ENCODE measurements at regions not wholly inside any gene's neighbourhood (a gene's known extent, or its start where the extent isn't known, plus 50 kb on each side); places are given as distances from the start of the nearest gene placed in this dataset.

DNA sequence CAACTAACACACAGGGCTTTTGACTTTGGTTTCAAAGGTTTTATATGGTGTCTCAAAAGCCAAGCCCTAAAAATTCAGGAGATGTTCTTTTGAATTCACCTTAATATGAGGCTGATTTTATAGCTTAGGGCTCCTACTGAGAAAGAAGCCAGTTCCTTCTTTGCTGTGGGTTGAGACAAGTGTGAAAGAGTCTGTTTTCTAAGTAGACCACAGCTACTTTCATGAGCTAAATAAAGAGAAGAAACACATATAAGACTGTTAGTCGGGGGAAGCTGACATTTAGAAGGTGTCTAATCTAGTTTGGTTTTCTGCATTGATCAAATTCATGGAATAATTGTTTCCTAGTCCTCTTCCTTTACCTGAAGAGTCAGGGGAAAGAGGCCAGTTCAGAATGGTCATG, 332.1 kb upstream of the CELF2 start:
- DNase-seq = no peak
- TF ChIP-seq, protein P1, sequence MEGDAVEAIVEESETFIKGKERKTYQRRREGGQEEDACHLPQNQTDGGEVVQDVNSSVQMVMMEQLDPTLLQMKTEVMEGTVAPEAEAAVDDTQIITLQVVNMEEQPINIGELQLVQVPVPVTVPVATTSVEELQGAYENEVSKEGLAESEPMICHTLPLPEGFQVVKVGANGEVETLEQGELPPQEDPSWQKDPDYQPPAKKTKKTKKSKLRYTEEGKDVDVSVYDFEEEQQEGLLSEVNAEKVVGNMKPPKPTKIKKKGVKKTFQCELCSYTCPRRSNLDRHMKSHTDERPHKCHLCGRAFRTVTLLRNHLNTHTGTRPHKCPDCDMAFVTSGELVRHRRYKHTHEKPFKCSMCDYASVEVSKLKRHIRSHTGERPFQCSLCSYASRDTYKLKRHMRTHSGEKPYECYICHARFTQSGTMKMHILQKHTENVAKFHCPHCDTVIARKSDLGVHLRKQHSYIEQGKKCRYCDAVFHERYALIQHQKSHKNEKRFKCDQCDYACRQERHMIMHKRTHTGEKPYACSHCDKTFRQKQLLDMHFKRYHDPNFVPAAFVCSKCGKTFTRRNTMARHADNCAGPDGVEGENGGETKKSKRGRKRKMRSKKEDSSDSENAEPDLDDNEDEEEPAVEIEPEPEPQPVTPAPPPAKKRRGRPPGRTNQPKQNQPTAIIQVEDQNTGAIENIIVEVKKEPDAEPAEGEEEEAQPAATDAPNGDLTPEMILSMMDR (IDR thresholded peaks at IDR 0.05) = no peak
- CTCF ChIA-PET = no interaction called here
- intact Hi-C loops (cut with micrococcal nuclease) = no loop called here
- Mint-ChIP-seq H3K9me3 (no peaks in the 10 kb centered on the region), H3K4me3 (no peak overlapping the region), H3K27me3 (peaks cover 9% of the 10 kb centered on the region), H3K27ac (no peak overlapping the region), H3K4me1 (ENCODE audit: low read depth) (no peaks in the 10 kb centered on the region), H3K36me3 (ENCODE audit: low read depth) (no peaks in the 10 kb centered on the region)
- ATAC-seq = no peak
- POLR2A ChIA-PET = no interaction called here

DNA sequence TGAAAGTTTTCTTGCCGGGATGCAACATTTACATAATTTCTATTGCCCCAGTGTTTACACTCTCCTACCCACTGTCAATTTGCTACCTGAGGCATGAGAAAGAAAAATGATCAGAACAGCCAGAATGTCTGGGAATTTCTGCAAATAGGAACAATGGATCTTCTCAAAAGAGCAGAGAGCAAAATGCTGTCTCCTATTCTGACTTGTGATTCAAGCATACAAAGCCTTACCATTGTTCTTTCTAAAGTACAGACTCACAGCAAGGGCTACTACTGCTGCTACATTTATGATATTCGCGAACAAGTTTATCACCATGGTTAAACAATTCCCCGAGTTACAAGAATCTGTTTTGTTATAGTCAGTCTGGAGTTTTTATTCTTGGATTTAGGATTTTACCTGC, 329.9 kb upstream of the CELF2 start:
- TF ChIP-seq, protein P1 (IDR thresholded peaks at IDR 0.05) = no peak
- Mint-ChIP-seq H3K4me3 (no peak overlapping the region), H3K27me3 (peaks cover 9% of the 10 kb centered on the region), H3K4me1 (ENCODE audit: low read depth) (no peaks in the 10 kb centered on the region), H3K9me3 (no peaks in the 10 kb centered on the region), H3K36me3 (ENCODE audit: low read depth) (no peaks in the 10 kb centered on the region), H3K27ac (no peak overlapping the region)
- intact Hi-C loops (cut with micrococcal nuclease) = no loop called here
- ChIA-PET POLR2A (no interaction called here), CTCF (interaction anchor here (1.2 kb wide), 1 partner anchor 11 kb away, joined by 3 read pairs; no protein-coding TSS in a partner anchor)
- DNase-seq = no peak
- no peak for ATAC-seq

DNA sequence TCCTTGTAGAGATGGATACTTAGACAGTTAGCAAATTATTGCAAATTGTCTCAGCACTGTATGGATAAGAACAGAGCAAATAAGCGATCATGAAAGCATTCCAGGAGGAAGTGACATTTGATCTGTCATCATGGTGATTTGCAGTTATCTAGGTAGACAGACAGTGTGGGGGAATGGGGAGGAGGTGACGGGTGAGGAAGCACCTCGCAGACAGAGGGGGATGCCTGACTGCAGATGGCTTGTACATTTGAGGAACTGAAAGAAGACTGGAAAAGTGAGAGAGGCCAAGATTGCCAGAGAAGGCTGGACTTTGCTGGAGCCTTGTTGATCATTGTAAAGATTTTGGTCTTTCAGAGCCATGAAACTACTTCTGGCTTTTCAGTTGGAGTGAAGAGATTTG, 318.2 kb upstream of the CELF2 start:
- DNase-seq (no peak), ATAC-seq (no peak)
- TF ChIP-seq, protein P1 (IDR thresholded peaks at IDR 0.05) = no peak
- POLR2A ChIA-PET = no interaction called here
- Mint-ChIP-seq H3K4me1 (ENCODE audit: low read depth) (no peaks in the 10 kb centered on the region), H3K4me3 (no peak overlapping the region), H3K9me3 (peaks cover 3% of the 10 kb centered on the region), H3K27ac (no peak overlapping the region), H3K36me3 (ENCODE audit: low read depth) (peaks cover 2% of the 10 kb centered on the region), H3K27me3 (peaks cover 14% of the 10 kb centered on the region)
- CTCF ChIA-PET = no interaction called here
- intact Hi-C loops (cut with micrococcal nuclease) = no loop called here

DNA sequence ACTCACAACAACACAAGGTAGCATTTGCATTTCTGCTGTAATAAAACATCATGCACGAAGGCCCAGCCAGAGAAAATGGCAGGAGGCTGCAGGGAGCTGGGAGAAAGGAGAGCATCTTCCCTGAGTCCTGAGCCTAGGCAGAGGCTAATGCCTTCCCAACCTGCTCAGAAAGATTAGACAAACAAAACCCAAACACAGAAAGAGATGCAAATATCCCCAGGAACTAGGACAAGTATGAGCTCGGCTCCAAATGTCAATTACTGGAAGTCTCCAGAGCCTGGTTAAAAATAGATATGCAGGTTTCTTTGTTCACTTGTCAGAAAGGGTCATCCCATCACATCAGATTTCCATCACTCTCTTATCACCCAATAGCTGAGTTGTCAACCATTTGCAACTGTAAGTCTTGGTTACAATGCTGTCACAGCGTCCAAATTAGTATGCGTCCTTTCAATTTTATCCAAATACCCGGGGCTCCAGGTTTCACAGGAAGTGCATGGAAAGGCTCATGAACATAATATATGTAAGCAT, 316.5 kb upstream of the CELF2 start:
- H3K9me3 Mint-ChIP-seq = peaks cover 3% of the 10 kb centered on the region

DNA sequence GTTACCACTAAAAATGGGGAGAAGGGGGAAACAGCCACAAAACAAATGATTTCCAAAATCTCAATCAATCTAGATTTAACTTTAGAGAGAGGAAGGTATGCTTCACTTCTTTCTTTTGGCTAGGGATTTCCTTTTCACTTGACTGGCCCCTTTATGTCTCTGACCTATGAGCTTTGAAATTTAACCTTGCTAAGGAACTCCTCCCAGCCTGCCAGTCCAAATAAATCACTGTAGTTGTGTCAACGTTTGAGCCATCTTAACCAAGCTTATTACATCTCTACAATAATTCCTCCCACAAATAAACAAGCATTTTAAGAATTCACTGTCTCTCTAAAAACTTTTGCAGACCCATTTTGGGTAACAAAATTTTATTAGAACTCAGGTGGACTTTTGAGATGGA, 315.5 kb upstream of the CELF2 start:
- H3K9me3 Mint-ChIP-seq = no peaks in the 10 kb centered on the region
- ATAC-seq (no peak), DNase-seq (no peak)
- TF ChIP-seq, protein P1 (IDR thresholded peaks at IDR 0.05) = no peak
- H3K27ac Mint-ChIP-seq = no peak overlapping the region
- intact Hi-C loops (cut with micrococcal nuclease) = no loop called here
- H3K36me3 Mint-ChIP-seq (ENCODE audit: low read depth) = no peaks in the 10 kb centered on the region
- no peak overlapping the region for H3K4me3 Mint-ChIP-seq
- peaks cover 9% of the 10 kb centered on the region for H3K27me3 Mint-ChIP-seq
- H3K4me1 Mint-ChIP-seq (ENCODE audit: low read depth) = no peaks in the 10 kb centered on the region
- POLR2A ChIA-PET = no interaction called here
- CTCF ChIA-PET = no interaction called here

More for the DNA sequence above, 316.5 kb upstream of the CELF2 start:
- H3K27me3 Mint-ChIP-seq = peaks cover 14% of the 10 kb centered on the region
- ATAC-seq (no peak), DNase-seq (no peak)
- H3K4me1 Mint-ChIP-seq (ENCODE audit: low read depth) = no peaks in the 10 kb centered on the region
- intact Hi-C loops (cut with micrococcal nuclease) = no loop called here
- H3K4me3 Mint-ChIP-seq = no peak overlapping the region
- peaks cover 2% of the 10 kb centered on the region for H3K36me3 Mint-ChIP-seq (ENCODE audit: low read depth)
- H3K27ac Mint-ChIP-seq = no peak overlapping the region
- POLR2A ChIA-PET = no interaction called here
- CTCF ChIA-PET = no interaction called here
- TF ChIP-seq, protein P1 (IDR thresholded peaks at IDR 0.05) = no peak

All from activated CD8-positive, alpha-beta T cell treated with anti-CD3 and anti-CD28 coated beads for 36 hours (primary cell).